A549 (cell line): ENCODE measurements at regions not wholly inside any gene's neighbourhood (a gene's known extent, or its start where the extent isn't known, plus 50 kb on each side); places are given as distances from the start of the nearest gene placed in this dataset.
"Not testable (repeated sequence)": the region's sequence is repeated elsewhere in the genome, so short reads cannot be mapped to it uniquely, and the experiment has no call there.

Experiments
- ATAC-seq, 2 experiments: fragments of 200-7000 bp in 1 of 2; fragments of >200 bp in 1 of 2; cut with Nextera tagmentation in 1 of 2; cut with Tn5 transposase in 1 of 2; 3 replicates each; pipeline versions ENCODE4 v1.8.0 to v1.9.1; 2018 to 2020; ENCODE audit warnings: mild to moderate bottlenecking in 1 of 2, moderate library complexity in 1 of 2
- CTCF ChIA-PET: fragments of 300-600 bp; sonication (Branson Sonifier 250); formaldehyde crosslinking; extraction: SDS; loops from one replicate; lab custom pipeline; 2021; ENCODE audit warnings: antibody characterized with exemption, inconsistent platforms; lab: Yijun Ruan, JAX
- POLR2A ChIA-PET: fragments of 350-600 bp; formaldehyde crosslinking; extraction: SDS; loops from one replicate; lab custom pipeline; 2021; ENCODE audit warnings: antibody characterized with exemption, inconsistent platforms; lab: Yijun Ruan, JAX
- DNase-seq, 2 experiments: peaks; one replicate each; pipeline versions ENCODE4 v3.0.0 to v3.0.0-alpha.2; 2011 to 2016; ENCODE audit warnings: low read depth in 1 of 2, low spot score in 1 of 2
- FAIRE-seq: peaks from 2 replicates; lab custom pipeline; 2011; peaks lifted over from hg19 to GRCh38; lab: Jason Lieb, UNC
- H3K27ac ChIP-seq, 2 experiments: fragments of >200 bp; sonication (Bioruptor Twin); formaldehyde crosslinking; 3 replicates each; pipeline ENCODE4 v1.5.1; 2016 to 2017
- H3K4me1 ChIP-seq: fragments of >200 bp; sonication (Bioruptor Twin); formaldehyde crosslinking; 3 replicates; pipeline ENCODE4 v1.6.1; 2016
- H3K4me2 ChIP-seq: fragments of >200 bp; sonication (Bioruptor Twin); formaldehyde crosslinking; 3 replicates; pipeline ENCODE4 v1.6.1; 2016
- H3K4me3 ChIP-seq: fragments of >200 bp; sonication (Bioruptor Twin); formaldehyde crosslinking; 3 replicates; pipeline ENCODE4 v1.5.1; 2016
- H3K9me3 ChIP-seq: fragments of >200 bp; sonication (Bioruptor Twin); formaldehyde crosslinking; 3 replicates; pipeline ENCODE4 v1.6.1; 2016
- CBX2 ChIP-seq: fragments of 200-600 bp; sonication (generic); IDR thresholded peaks from 2 replicates; pipeline ENCODE4 v1.6.1; 2016; ENCODE audit warnings: low read depth, mild to moderate bottlenecking, borderline replicate concordance
- CHD2 ChIP-seq: fragments of 150-350 bp; IDR thresholded peaks from 2 replicates; pipeline ENCODE4 v1.6.1; 2014; ENCODE audit warnings: low read length; ENCODE audit not compliant: partially characterized antibody
- CHD4 ChIP-seq: fragments of 200-600 bp; sonication (generic); IDR thresholded peaks from 2 replicates; pipeline ENCODE4 v1.6.1; 2016; ENCODE audit warnings: antibody characterized with exemption, mild to moderate bottlenecking, borderline replicate concordance
- EP300 ChIP-seq, 2 experiments: fragments of >200 bp; sonication (Bioruptor Twin); formaldehyde crosslinking; IDR thresholded peaks; 2 replicates in 1 of 2; 3 replicates in 1 of 2; pipeline ENCODE4 v1.6.1; 2016 to 2017
- FOXS1 ChIP-seq: fragments of 250-450 bp; sonication (Bioruptor Pico); IDR thresholded peaks from 2 replicates; pipeline ENCODE4 v1.5.0; 2020; ENCODE audit warnings: mild to moderate bottlenecking, moderate library complexity
- JUN ChIP-seq, 2 experiments: fragments of >200 bp; sonication (Bioruptor Twin); formaldehyde crosslinking; IDR thresholded peaks; 2 replicates in 1 of 2; 3 replicates in 1 of 2; pipeline ENCODE4 v1.6.1; 2016 to 2017
- MAZ ChIP-seq: fragments of 150-350 bp; IDR thresholded peaks from 2 replicates; pipeline ENCODE4 v1.6.1; 2014; ENCODE audit warnings: antibody characterized with exemption, low read depth, low read length, borderline replicate concordance
- NR3C1 ChIP-seq: fragments of >200 bp; sonication (Bioruptor Twin); formaldehyde crosslinking; IDR thresholded peaks from 3 replicates; pipeline ENCODE4 v1.6.1; 2017
- PHF8 ChIP-seq: fragments of 200-600 bp; sonication (generic); IDR thresholded peaks from 2 replicates; pipeline ENCODE4 v1.6.1; 2016; ENCODE audit warnings: low read depth, mild to moderate bottlenecking, antibody characterized with exemption, moderate library complexity, borderline replicate concordance
- POLR2A ChIP-seq: IDR thresholded peaks from 2 replicates; pipeline ENCODE4 v1.6.1; 2012; ENCODE audit warnings: mild to moderate bottlenecking, low read length
- POLR2AphosphoS2 ChIP-seq: conservative IDR thresholded peaks from 2 replicates; pipeline ENCODE4 v1.6.1; 2012; ENCODE audit warnings: low read length, improper control_type of control experiment, inconsistent platforms
- RFX5 ChIP-seq: fragments of 450-650 bp; IDR thresholded peaks from 2 replicates; pipeline ENCODE4 v1.7.1; 2014; ENCODE audit warnings: antibody characterized with exemption, mild to moderate bottlenecking, moderate library complexity
- TP53 ChIP-seq: fragments of 250-450 bp; sonication (Bioruptor Pico); IDR thresholded peaks from 2 replicates; pipeline ENCODE4 v1.5.0; 2021; ENCODE audit warnings: mild to moderate bottlenecking, moderate library complexity
- ZFP36 ChIP-seq: fragments of 450-650 bp; IDR thresholded peaks from 2 replicates; pipeline ENCODE4 v1.6.1; 2014; ENCODE audit warnings: borderline replicate concordance; ENCODE audit not compliant: partially characterized antibody
- ZSCAN20 ChIP-seq: fragments of 250-450 bp; sonication (Bioruptor Pico); IDR thresholded peaks from 2 replicates; pipeline ENCODE4 v1.8.0; 2022; ENCODE audit warnings: mild to moderate bottlenecking, moderate library complexity
- WGBS: methylation state at CpG from one replicate; pipeline ENCODE4 v1.1.6; 2017; ENCODE audit errors: missing lambda C conversion rate; 5-methylcytosine and 5-hydroxymethylcytosine counted together
- TF ChIP-seq, protein P1 (sequence below): fragments of 250-450 bp; sonication (Bioruptor Pico); IDR thresholded peaks from 2 replicates; pipeline ENCODE4 v1.5.0; 2021; ENCODE audit warnings: mild to moderate bottlenecking, moderate library complexity, borderline replicate concordance
- TF ChIP-seq, protein P2 (sequence below): fragments of >200 bp; sonication (Bioruptor Twin); formaldehyde crosslinking; IDR thresholded peaks from 2 replicates; pipeline ENCODE4 v1.6.1; 2016
- TF ChIP-seq, protein P3 (sequence below): fragments of >200 bp; sonication (Bioruptor Twin); formaldehyde crosslinking; IDR thresholded peaks from 3 replicates; pipeline ENCODE4 v1.6.1; 2016
- TF ChIP-seq, protein P4 (sequence below): fragments of 450-650 bp; IDR thresholded peaks from 2 replicates; pipeline ENCODE4 v1.6.1; 2014; ENCODE audit warnings: antibody characterized with exemption

DNA sequence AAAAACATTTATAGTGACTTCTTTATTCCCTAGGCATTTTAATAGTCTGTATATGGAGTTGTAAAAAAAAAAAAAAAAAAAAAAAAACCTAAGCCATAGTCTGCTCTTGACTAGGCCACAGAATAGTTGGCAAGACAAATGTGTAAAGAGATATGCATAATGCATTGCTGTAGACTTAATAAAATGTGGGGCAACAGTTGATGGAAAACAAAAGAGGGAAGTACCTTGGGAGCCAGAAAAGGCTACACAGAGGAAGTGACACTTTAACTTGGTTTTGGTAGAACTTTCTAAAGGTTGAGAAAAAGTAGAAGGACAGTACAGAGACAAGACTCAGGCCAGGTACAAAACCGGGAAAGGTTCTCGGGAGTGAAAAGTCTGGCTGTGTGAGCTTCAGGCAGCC lies 802.9 kb upstream of the ADAMTS5 start:
- 2% methylated on average over 2 of the region's 2 CpGs for WGBS
- H3K4me1 ChIP-seq: no peaks in the 10 kb centered on the region

DNA sequence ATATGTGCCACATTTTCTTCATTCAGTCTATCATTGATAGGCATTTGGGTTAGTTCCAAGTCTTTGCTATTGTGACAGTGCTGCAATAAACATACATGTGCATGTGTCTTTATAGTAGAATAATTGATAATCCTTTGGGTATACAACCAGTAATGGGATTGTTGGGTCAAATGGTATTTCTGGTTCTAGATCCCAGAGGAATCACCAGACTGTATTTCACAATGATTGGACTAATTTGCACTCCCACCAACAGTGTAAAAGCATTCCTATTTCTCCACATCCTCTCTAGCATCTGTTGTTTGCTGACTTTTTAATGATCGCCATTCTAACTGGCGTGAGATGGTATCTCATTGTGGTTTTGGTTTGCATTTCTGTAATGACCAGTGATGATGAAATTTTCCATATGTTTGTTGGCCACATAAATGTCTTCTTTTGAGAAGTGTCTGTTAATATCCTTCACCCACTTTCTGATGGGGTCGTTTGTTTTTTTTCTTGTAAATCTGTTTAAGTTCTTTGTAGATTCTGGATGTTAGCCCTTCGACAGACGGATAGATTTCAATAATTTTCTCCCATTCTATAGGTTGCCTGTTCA lies 801.3 kb upstream of the ADAMTS5 start:
- DNase-seq, CTCF ChIA-PET, H3K27ac ChIP-seq, ATAC-seq, H3K9me3 ChIP-seq, POLR2A ChIA-PET, H3K4me3 ChIP-seq, H3K4me1 ChIP-seq, FAIRE-seq, H3K4me2 ChIP-seq: not testable (repeated sequence)
- WGBS: 40% methylated on average over 5 of the region's 5 CpGs

More for the DNA sequence above, 802.9 kb upstream of the ADAMTS5 start:
- Histone ChIP-seq H3K9me3 (no peaks in the 10 kb centered on the region), H3K4me3 (no peak overlapping the region), H3K4me2 (no peak overlapping the region), H3K27ac (no peak overlapping the region)
- TF ChIP-seq, protein P1, sequence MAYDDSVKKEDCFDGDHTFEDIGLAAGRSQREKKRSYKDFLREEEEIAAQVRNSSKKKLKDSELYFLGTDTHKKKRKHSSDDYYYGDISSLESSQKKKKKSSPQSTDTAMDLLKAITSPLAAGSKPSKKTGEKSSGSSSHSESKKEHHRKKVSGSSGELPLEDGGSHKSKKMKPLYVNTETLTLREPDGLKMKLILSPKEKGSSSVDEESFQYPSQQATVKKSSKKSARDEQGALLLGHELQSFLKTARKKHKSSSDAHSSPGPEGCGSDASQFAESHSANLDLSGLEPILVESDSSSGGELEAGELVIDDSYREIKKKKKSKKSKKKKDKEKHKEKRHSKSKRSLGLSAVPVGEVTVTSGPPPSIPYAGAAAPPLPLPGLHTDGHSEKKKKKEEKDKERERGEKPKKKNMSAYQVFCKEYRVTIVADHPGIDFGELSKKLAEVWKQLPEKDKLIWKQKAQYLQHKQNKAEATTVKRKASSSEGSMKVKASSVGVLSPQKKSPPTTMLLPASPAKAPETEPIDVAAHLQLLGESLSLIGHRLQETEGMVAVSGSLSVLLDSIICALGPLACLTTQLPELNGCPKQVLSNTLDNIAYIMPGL: no peak
- TF ChIP-seq, protein P2, sequence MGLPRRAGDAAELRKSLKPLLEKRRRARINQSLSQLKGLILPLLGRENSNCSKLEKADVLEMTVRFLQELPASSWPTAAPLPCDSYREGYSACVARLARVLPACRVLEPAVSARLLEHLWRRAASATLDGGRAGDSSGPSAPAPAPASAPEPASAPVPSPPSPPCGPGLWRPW: no peak
- TF ChIP-seq CHD2 (no peak), MAZ (no peak), NR3C1 (no peak), CBX2 (no peak), POLR2AphosphoS2 (no peak), FOXS1 (CRISPR knock-in tag) (no peak), ZFP36 (no peak), PHF8 (no peak), POLR2A (no peak)
- TF ChIP-seq, protein P3, sequence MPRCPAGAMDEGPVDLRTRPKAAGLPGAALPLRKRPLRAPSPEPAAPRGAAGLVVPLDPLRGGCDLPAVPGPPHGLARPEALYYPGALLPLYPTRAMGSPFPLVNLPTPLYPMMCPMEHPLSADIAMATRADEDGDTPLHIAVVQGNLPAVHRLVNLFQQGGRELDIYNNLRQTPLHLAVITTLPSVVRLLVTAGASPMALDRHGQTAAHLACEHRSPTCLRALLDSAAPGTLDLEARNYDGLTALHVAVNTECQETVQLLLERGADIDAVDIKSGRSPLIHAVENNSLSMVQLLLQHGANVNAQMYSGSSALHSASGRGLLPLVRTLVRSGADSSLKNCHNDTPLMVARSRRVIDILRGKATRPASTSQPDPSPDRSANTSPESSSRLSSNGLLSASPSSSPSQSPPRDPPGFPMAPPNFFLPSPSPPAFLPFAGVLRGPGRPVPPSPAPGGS: no peak
- ChIA-PET CTCF (no interaction called here), POLR2A (no interaction called here)
- DNase-seq (no peak), FAIRE-seq (no peak), ATAC-seq (no peak)

DNA sequence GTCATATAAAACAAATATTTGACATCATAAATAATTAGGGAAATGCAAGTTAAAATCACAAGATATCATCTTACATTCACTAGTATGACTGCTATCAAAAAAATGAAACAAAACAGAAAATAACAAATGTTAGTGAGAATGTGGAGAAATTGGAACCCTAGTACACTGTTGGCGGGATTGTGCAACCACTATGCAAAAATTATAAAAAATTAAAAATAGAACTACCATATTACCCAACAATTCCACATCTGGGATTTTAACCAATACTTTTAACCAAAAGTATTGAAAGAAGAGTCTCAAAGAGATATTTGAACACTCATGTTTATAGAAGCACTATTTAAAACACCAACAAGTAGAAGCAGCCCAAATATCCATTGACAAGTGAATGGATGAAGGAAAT lies 797.2 kb upstream of the ADAMTS5 start:
- no peak for ATAC-seq
- no peak overlapping the region for H3K4me2 ChIP-seq
- ChIA-PET POLR2A (no interaction called here), CTCF (no interaction called here)
- H3K4me1 ChIP-seq: no peaks in the 10 kb centered on the region
- WGBS: 3% methylated on average over 1 of the region's 1 CpG
- no peak for DNase-seq
- no peak for FAIRE-seq
- no peak overlapping the region for H3K4me3 ChIP-seq
- H3K9me3 ChIP-seq: no peaks in the 10 kb centered on the region
- no peak for TF ChIP-seq CHD4
- H3K27ac ChIP-seq: no peak overlapping the region

DNA sequence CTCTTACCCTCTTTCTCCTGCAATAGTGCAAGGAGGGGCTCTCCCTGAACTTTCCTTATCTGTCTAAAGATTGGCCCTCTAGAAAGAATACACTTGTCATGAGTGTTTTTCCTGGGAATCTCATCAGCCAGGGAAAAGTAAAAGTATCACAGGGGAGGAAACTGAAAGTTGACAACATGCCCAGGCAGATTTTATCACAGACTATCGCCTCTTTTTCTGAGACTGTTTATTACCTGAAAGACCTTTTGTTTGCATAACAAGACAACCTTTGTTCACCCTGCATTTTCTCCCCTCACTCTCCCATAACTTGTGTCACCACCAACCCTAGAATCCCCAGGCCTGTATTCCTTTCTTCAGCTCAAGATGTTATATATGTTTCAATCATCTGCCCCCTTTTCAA lies 794.7 kb upstream of the ADAMTS5 start:
- 0% methylated on average over 1 of the region's 1 CpG for WGBS
- DNase-seq: no peak
- Histone ChIP-seq H3K4me2 (no peak overlapping the region), H3K4me1 (no peaks in the 10 kb centered on the region)
- no peak for TF ChIP-seq JUN (IDR thresholded peaks at IDR 0.05)
- no peak for TF ChIP-seq EP300 (IDR thresholded peaks at IDR 0.05)
- TF ChIP-seq, protein P4, sequence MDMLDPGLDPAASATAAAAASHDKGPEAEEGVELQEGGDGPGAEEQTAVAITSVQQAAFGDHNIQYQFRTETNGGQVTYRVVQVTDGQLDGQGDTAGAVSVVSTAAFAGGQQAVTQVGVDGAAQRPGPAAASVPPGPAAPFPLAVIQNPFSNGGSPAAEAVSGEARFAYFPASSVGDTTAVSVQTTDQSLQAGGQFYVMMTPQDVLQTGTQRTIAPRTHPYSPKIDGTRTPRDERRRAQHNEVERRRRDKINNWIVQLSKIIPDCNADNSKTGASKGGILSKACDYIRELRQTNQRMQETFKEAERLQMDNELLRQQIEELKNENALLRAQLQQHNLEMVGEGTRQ: no peak
- TF ChIP-seq TP53: no peak
- no peak for TF ChIP-seq ZSCAN20 (CRISPR knock-in tag)
- no peak for TF ChIP-seq RFX5
- TF ChIP-seq POLR2AphosphoS2: no peak
- TF ChIP-seq POLR2A: no peak
- TF ChIP-seq, protein P1: no peak
- TF ChIP-seq, all 56 proteins: peak for 0
- ChIA-PET CTCF (no interaction called here), POLR2A (no interaction called here)
- ATAC-seq (no peak), FAIRE-seq (no peak)
- H3K9me3 ChIP-seq: no peaks in the 10 kb centered on the region
- H3K4me3 ChIP-seq: no peak overlapping the region
- no peak overlapping the region for H3K27ac ChIP-seq
